Activated CD4-positive, alpha-beta T cell treated with anti-CD3 and anti-CD28 coated beads, Interleukin-2, amount 10 ng/mL, durations not matched to agents 24 days and 14 days (primary cell): ENCODE measurements at regions not wholly inside any gene's neighbourhood (a gene's known extent, or its start where the extent isn't known, plus 50 kb on each side); places are given as distances from the start of the nearest gene placed in this dataset.
"Not testable (repeated sequence)": the region's sequence is repeated elsewhere in the genome, so short reads cannot be mapped to it uniquely, and the experiment has no call there.

Source experiments
- DNase-seq: peaks from one replicate; pipeline ENCODE4 v3.0.0; 2022
- H3K27ac Mint-ChIP-seq: one replicate; pipeline ENCODE4 v1.8.0; 2022; ENCODE audit warnings: mild to moderate bottlenecking, mixed read lengths
- H3K27me3 Mint-ChIP-seq: one replicate; pipeline ENCODE4 v1.8.0; 2022; ENCODE audit warnings: mixed read lengths
- H3K36me3 Mint-ChIP-seq: one replicate; pipeline ENCODE4 v1.8.0; 2022; ENCODE audit warnings: low read depth, mild to moderate bottlenecking, mixed read lengths
- H3K4me1 Mint-ChIP-seq: one replicate; pipeline ENCODE4 v1.8.0; 2021; ENCODE audit warnings: mixed read lengths
- H3K4me3 Mint-ChIP-seq: one replicate; pipeline ENCODE4 v1.8.0; 2022; ENCODE audit warnings: mild to moderate bottlenecking, moderate library complexity, mixed read lengths
- H3K9me3 Mint-ChIP-seq: one replicate; pipeline ENCODE4 v1.8.0; 2021; ENCODE audit warnings: mixed read lengths
- intact Hi-C: fragments of 100-400 bp; cut with micrococcal nuclease; formaldehyde crosslinking; loops from one replicate; pipeline ENCODE4 v1.15.1; 2023

DNA sequence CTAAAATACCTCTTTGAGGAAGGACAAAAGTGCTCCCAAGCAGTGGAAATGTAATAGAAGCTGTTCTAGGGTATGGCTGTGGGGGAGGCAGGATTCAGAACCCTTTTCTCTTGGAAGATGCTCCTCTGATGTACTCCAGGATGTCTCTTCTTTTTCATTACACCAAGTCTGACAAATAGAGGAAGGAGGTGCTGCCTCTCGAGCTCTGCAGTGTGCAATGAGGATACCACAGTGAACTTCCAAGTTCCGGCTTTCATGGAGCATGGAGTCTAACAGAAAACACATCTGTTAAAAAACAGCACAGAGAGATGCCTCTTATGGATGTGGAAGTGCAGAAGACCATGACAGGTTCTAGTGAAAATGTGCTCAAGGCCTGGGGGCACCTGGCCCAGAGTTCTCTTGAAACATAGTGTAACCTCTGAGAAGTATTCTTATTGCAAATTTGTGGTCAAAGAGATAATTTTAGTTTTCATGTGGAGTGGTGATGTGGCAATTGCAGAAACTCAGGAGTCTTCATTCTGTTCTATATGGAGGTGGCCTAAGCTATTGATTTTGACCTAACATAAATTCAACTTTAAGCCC lies 362.0 kb upstream of the CITED2 start:
- no peak for DNase-seq
- H3K9me3 Mint-ChIP-seq = no peaks in the 10 kb centered on the region
- no peaks in the 10 kb centered on the region for H3K4me1 Mint-ChIP-seq
- peaks cover 8% of the 10 kb centered on the region for H3K27me3 Mint-ChIP-seq
- intact Hi-C loops = no loop called here
- H3K36me3 Mint-ChIP-seq = no peaks in the 10 kb centered on the region
- H3K27ac Mint-ChIP-seq = no peak overlapping the region
- no peak overlapping the region for H3K4me3 Mint-ChIP-seq

DNA sequence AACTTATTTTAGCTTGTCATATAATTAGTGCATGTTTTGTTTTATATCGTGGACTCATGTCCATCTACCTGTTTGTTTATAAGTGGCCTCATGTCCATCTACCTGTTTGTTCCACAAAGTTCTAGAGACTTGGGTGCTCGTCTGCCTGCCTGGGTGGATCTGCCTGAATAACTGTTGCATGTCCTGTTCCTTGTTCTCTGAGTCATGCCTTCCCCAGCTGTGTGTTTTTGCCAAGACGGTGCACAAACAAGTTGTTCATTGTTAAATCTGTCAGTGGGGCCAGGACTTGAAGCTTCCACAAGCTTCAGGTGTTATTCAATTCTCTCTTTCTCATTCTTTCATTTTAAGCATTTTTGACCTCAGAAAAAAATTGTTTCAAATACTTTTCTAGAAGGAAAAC lies 358.0 kb upstream of the CITED2 start:
- H3K9me3 Mint-ChIP-seq = no peaks in the 10 kb centered on the region
- peaks cover 3% of the 10 kb centered on the region for H3K27me3 Mint-ChIP-seq
- no peak overlapping the region for H3K4me3 Mint-ChIP-seq
- no peak for DNase-seq
- H3K4me1 Mint-ChIP-seq = no peaks in the 10 kb centered on the region
- H3K27ac Mint-ChIP-seq = no peak overlapping the region
- intact Hi-C loops = no loop called here
- no peaks in the 10 kb centered on the region for H3K36me3 Mint-ChIP-seq

DNA sequence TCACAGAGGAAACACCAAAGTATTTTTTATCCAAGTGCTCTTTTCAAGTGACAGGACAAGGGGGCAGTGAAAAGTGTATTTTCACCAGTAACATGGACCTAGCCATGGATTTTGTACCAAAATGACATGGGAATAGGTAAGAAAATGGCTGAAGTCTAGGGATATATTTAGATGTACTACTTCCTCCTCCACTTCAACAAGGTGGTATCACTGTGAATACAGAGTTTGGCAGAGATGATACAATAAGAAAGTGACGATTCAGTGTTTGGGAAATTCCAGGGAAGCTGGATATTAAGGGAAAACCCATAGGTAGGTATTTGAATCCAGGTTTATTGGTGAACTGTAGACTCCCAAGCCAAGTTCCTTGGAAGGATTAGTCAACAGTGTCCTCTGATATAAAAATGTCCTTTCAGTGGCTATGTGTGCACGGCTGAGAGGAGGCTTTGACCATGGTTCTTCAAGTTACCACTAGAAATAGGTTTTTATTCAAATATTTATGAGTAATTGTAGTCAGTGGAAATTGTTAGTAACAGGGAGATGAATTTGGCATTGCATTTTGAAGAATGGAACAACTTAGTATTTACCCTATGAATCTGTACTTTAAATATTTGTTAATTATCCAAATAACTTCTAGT lies 356.0 kb upstream of the CITED2 start:
- no peaks in the 10 kb centered on the region for H3K4me1 Mint-ChIP-seq
- H3K27ac Mint-ChIP-seq = no peak overlapping the region
- intact Hi-C loops = no loop called here

DNA sequence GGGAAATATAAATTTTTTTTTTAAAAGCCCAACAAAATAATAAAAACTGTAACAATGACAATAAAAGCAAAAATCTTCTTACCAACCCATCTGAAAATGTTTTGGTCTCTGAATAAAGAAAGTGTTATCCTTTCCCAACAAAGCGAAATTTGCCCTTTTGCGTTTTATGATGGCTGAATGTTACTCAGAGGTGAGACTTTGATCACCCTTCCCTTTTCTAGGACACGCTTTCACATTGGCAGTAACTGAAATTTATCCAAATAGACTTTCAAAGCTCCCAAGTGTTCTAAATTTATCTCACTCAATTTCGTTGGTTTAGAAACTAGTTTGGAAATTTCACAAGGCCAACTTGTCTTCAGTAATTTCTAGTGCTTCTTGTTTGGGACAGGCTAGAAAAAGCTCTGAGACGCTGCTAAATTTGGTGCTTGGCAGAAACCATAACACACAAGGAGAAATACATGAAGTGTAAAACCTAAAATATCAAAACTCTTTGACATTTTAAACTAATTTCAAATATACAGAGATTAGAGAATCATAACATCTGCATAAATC lies 354.5 kb upstream of the CITED2 start:
- DNase-seq = no peak
- H3K4me3 Mint-ChIP-seq = no peak overlapping the region
- H3K36me3 Mint-ChIP-seq = no peaks in the 10 kb centered on the region
- H3K4me1 Mint-ChIP-seq = no peaks in the 10 kb centered on the region
- intact Hi-C loops = no loop called here
- no peak overlapping the region for H3K27ac Mint-ChIP-seq
- peaks cover 3% of the 10 kb centered on the region for H3K27me3 Mint-ChIP-seq
- H3K9me3 Mint-ChIP-seq = no peaks in the 10 kb centered on the region

More for the DNA sequence above, 356.0 kb upstream of the CITED2 start:
- Mint-ChIP-seq H3K4me3 (no peak overlapping the region), H3K9me3 (no peaks in the 10 kb centered on the region), H3K36me3 (no peaks in the 10 kb centered on the region), H3K27me3 (peaks cover 3% of the 10 kb centered on the region)
- DNase-seq = no peak

DNA sequence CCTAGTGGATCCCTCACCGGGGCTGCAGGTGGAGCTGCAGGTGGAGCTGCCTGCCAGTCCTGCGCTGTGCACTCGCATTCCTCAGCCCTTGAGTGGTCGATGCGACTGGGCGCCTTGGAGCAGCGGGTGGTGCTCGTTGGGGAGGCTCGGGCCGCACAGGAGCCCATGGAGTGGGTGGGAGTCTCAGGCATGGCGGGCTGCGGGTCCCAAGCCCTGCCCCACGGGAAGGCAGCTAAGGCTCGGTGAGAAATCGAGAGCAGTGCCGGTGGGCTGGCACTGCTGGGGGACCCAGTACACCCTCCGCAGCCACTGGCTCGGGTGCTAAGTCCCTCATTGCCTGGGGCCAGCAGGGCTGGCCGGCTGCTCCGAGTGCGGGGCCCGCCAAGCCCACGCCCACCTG lies 351.8 kb upstream of the CITED2 start:
- H3K36me3 Mint-ChIP-seq, H3K27ac Mint-ChIP-seq, DNase-seq, H3K27me3 Mint-ChIP-seq, H3K9me3 Mint-ChIP-seq, H3K4me3 Mint-ChIP-seq, H3K4me1 Mint-ChIP-seq, intact Hi-C loops: not testable (repeated sequence)

DNA sequence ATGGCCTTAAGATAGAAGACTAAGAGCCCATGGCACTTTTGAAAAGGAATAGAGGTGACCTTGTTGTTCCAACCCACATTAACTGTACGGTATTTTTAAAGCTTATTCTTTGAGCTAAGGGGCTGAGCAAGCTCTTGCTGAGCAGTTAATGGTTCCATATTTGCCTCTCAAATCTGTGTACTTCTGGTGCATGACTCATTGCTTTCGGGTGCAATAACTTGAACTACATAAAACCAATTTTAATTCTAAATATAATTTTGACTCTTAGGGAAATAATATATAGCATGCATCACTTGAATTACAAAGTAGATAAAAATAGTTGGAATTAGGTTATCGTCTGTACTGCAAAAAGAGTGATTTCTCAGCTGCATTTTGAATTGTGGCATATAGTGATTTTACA lies 348.1 kb upstream of the CITED2 start:
- no peaks in the 10 kb centered on the region for H3K4me1 Mint-ChIP-seq

DNA sequence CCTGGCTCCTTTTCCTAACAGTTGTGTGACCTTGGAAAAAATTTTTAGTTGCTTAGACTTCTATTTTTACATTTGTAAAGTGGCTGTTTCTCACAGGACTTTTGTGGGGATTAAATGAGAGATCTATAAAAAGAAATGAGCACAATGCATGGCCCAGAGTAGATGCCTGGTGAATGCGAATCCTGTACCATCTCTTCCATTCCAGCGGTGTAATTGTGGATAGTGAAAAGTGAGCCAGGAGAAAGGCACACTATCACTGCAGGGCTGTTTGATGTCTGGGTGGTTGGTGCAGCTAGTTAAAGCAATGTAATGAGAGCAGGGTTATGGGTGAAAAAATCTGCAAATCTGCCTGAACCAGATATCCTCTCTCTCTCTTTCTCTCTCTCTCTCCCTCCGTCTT lies 347.5 kb upstream of the CITED2 start:
- Mint-ChIP-seq H3K4me1 (no peaks in the 10 kb centered on the region), H3K9me3 (no peaks in the 10 kb centered on the region), H3K4me3 (no peak overlapping the region), H3K36me3 (no peaks in the 10 kb centered on the region), H3K27ac (no peak overlapping the region), H3K27me3 (no peaks in the 10 kb centered on the region)
- DNase-seq = no peak
- intact Hi-C loops = no loop called here

More for the DNA sequence above, 348.1 kb upstream of the CITED2 start:
- Mint-ChIP-seq H3K27ac (no peak overlapping the region), H3K9me3 (no peaks in the 10 kb centered on the region), H3K36me3 (no peaks in the 10 kb centered on the region), H3K27me3 (no peaks in the 10 kb centered on the region), H3K4me3 (no peak overlapping the region)
- intact Hi-C loops = no loop called here
- DNase-seq = no peak

DNA sequence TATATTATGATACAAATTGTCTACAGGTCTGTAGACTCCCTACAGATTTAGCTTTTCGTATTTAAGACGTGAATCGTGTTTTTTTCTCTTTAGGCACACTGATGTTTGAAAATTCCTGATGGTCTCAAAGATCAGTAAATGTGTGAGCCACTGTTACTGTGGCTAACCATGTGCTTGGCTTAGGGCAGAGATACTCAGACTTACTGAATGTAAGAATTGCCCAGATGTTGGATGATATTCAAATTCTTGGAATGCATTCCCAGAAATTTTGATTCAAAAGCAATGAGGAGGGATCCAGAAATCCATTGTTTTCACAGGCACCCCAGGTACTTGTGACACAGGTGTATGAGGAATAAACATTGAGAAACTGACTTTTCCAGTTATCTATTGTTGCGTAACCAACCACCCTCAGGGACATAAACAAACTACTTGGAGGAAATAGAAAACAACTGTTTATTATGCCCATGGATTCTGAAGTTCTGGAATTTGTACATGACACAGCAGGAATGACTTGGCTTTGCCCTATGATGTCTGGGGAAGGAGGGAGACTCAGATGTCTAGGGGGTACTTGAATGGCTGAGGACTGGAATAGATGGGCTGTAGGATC lies 339.6 kb upstream of the CITED2 start:
- Mint-ChIP-seq H3K27ac (no peak overlapping the region), H3K4me3 (no peak overlapping the region), H3K36me3 (no peaks in the 10 kb centered on the region), H3K9me3 (no peaks in the 10 kb centered on the region), H3K27me3 (peaks cover 12% of the 10 kb centered on the region), H3K4me1 (no peaks in the 10 kb centered on the region)
- intact Hi-C loops = no loop called here
- DNase-seq = no peak

DNA sequence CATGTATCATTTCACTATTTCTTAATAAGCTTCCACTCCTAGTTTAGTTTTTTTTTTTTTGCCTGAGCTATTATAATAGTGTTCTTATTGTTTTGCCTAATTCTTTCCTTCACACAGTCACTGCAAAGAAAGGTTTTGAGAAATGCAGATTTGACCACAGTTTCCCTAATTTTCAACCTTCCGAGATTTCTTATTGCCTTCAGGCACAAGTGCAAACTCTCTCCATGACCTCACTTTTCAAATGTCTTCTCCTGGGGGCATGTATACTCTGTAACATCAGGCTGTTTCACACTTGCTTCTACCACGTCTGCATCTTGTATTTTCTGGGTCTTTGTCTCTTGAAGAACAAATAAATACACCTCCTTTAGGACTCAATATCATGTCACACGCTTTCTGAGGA lies 339.0 kb upstream of the CITED2 start:
- H3K4me1 Mint-ChIP-seq = no peaks in the 10 kb centered on the region

DNA sequence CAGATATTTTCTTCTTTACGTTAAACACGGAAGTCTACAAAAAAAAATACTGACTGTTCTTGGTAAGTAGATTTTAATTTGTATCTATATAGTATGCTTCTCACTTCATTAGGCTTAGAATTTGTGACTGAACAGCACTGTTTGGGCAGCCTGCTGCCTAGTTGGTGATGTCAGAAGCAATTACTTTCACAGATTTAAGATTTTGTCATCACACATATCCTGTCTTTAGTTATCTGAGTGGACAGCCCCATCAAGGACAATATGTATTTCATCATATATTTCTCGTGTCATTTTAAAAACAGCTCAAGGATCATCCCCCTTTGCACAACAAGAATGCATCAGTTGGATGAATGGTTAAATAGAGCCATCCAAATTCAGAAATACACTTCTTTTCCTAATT lies 338.4 kb upstream of the CITED2 start:
- H3K9me3 Mint-ChIP-seq = no peaks in the 10 kb centered on the region
- H3K4me1 Mint-ChIP-seq = no peaks in the 10 kb centered on the region
- no peak for DNase-seq
- H3K4me3 Mint-ChIP-seq = no peak overlapping the region
- no peak overlapping the region for H3K27ac Mint-ChIP-seq
- peaks cover 12% of the 10 kb centered on the region for H3K27me3 Mint-ChIP-seq
- intact Hi-C loops = no loop called here
- no peaks in the 10 kb centered on the region for H3K36me3 Mint-ChIP-seq

More for the DNA sequence above, 339.0 kb upstream of the CITED2 start:
- Mint-ChIP-seq H3K27ac (no peak overlapping the region), H3K4me3 (no peak overlapping the region), H3K27me3 (peaks cover 12% of the 10 kb centered on the region), H3K36me3 (no peaks in the 10 kb centered on the region), H3K9me3 (no peaks in the 10 kb centered on the region)
- intact Hi-C loops = no loop called here
- DNase-seq = no peak

DNA sequence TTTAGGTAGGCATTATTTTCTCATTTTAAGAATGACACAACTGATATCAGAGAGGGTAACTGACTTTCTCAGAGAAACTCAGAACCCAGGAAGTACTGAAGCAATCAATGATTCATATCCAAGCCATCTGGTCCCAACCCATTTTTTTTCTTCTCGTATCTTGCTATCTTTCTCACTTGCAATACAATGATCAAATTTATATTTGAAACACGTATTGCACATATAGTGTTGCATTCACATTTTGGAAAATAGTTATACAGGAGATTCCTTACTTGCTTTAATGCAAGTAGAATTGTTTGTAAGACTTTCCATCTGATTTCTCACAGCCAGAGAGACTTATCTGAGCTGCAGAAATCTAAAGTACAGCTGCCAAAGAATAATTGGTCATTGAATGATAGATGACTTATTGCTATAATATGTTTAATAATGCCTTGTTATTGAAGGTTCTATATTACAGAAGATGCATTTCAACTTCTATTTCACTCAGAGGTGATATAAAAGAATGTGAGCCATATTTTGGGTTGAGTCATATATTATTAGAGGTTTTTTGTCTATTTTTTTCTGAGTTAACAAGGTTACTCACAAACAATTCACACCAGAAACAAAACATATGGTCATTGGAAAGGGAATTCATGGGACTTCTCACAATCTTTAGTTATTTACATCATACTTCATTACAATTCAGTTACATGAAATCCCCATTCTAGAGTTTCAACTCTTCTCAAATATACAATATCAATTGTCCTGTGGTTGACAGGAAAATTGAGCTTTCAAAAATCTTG lies 337.5 kb upstream of the CITED2 start:
- Mint-ChIP-seq H3K27ac (no peak overlapping the region), H3K36me3 (no peaks in the 10 kb centered on the region), H3K4me1 (no peaks in the 10 kb centered on the region), H3K9me3 (no peaks in the 10 kb centered on the region), H3K27me3 (peaks cover 12% of the 10 kb centered on the region), H3K4me3 (no peak overlapping the region)
- no peak for DNase-seq
- intact Hi-C loops = no loop called here

DNA sequence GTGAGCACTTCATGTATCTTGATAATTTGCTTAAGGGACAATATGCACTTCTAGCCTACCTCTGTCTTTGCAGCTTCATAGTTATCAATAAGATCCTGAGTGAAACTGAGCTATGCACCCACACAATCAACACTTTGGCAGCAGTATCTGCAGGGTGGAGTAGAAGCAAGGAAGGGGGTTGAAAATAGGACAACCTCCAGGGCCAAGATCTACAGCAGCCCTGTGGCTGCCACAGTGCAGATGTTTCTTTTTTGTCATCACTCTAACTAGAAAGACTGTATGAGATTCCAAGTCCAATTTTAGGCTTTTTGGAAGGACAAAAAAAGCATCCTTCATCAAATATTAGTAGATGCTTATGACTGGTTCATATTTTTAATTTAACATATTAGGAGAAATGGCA lies 336.1 kb upstream of the CITED2 start:
- Mint-ChIP-seq H3K27me3 (peaks cover 12% of the 10 kb centered on the region), H3K9me3 (no peaks in the 10 kb centered on the region), H3K36me3 (no peaks in the 10 kb centered on the region), H3K27ac (no peak overlapping the region), H3K4me1 (no peaks in the 10 kb centered on the region), H3K4me3 (no peak overlapping the region)
- intact Hi-C loops = no loop called here
- DNase-seq = no peak

DNA sequence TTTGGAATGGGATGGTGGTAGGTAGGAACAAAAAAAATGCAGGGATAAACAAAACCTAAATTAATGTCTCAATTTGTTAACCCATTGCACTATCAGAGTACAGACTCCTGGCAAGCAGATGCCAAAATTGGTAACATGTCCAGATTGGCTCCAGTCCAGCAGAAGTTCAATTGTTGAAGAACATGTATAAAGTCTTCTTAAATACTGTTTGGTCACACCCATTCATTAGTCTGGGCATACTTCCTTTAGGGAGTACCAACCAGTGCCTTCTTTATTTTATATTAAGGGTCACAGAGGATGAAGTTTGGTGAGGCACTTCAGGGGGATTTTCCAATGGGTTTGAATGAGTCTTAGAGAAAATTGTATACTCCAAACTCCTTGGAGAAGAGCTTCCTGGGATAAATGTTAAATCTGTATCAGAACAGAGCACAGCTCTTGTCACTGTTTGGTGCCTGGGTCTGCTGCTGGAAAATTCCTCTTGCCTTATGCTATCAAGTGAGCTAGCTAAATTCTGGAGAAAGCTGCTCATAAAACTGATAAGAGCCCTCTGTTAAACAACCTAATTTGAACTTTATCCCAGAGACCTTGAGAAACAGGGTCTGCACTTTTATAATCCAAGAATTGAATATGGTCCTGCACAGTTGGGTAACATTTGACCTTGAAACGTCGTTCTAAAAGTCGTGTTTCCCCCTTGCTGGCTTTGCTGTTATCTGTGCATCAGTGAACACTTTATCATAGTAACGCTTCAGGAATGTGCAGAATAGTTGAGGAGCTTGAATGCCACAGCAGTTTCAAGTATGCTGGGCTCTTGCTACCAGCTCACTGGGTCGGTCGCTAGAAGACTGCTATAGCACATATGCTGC lies 334.1 kb upstream of the CITED2 start:
- Mint-ChIP-seq H3K27ac (no peak overlapping the region), H3K4me3 (no peak overlapping the region), H3K27me3 (peaks cover 8% of the 10 kb centered on the region), H3K4me1 (no peaks in the 10 kb centered on the region), H3K36me3 (no peaks in the 10 kb centered on the region), H3K9me3 (no peaks in the 10 kb centered on the region)
- no peak for DNase-seq
- intact Hi-C loops = no loop called here
